C4-2B (cell line): ENCODE measurements at regions not wholly inside any gene's neighbourhood (a gene's known extent, or its start where the extent isn't known, plus 50 kb on each side); places are given as distances from the start of the nearest gene placed in this dataset.

Experiments used
- ZFX ChIP-seq: fragments of 450-650 bp; IDR thresholded peaks from 2 replicates; pipeline ENCODE4 v1.6.1; 2017
- TF ChIP-seq, protein P1 (sequence below): fragments of 450-650 bp; conservative IDR thresholded peaks from 2 replicates; pipeline ENCODE4 v1.5.1; 2017; ENCODE audit warnings: mild to moderate bottlenecking

DNA sequence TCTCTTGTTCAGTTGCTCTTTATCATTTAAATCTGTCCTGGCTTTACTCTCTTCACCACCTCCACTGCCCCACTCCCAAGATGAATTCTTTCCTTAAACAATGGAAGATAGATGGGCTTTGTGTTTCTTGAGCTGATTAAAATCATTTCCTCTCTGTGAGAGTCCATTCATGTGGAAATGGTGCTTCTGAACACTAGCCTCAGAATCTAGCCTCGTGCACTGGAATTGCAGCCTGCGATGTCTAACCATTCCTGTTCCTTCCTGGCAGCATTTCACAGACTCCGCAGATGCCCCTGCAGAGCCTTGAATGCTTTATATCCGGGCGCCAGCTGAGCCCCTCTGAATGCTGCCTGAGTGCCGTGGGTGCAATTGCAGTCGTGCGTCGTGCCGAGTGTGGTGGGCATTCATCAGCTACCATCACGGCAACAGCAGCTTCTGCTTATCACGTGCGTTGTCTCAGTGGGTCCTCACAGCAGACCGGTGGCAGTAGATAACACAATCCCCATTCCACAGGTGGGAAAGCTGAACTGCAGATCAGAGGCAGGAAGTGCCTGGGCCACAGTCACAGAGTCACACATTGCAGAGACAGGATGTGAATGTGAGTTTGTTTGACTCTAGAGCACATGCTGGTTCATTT is 172.8 kb upstream of the WSCD1 start:
- TF ChIP-seq, protein P1, sequence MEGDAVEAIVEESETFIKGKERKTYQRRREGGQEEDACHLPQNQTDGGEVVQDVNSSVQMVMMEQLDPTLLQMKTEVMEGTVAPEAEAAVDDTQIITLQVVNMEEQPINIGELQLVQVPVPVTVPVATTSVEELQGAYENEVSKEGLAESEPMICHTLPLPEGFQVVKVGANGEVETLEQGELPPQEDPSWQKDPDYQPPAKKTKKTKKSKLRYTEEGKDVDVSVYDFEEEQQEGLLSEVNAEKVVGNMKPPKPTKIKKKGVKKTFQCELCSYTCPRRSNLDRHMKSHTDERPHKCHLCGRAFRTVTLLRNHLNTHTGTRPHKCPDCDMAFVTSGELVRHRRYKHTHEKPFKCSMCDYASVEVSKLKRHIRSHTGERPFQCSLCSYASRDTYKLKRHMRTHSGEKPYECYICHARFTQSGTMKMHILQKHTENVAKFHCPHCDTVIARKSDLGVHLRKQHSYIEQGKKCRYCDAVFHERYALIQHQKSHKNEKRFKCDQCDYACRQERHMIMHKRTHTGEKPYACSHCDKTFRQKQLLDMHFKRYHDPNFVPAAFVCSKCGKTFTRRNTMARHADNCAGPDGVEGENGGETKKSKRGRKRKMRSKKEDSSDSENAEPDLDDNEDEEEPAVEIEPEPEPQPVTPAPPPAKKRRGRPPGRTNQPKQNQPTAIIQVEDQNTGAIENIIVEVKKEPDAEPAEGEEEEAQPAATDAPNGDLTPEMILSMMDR = no peak
- no peak for TF ChIP-seq ZFX
